ENCODE measurements at regions not wholly inside any gene's neighbourhood (a gene's known extent, or its start where the extent isn't known, plus 50 kb on each side); places are given as distances from the start of the nearest gene placed in this dataset.

- TF ChIP-seq, protein P1, sequence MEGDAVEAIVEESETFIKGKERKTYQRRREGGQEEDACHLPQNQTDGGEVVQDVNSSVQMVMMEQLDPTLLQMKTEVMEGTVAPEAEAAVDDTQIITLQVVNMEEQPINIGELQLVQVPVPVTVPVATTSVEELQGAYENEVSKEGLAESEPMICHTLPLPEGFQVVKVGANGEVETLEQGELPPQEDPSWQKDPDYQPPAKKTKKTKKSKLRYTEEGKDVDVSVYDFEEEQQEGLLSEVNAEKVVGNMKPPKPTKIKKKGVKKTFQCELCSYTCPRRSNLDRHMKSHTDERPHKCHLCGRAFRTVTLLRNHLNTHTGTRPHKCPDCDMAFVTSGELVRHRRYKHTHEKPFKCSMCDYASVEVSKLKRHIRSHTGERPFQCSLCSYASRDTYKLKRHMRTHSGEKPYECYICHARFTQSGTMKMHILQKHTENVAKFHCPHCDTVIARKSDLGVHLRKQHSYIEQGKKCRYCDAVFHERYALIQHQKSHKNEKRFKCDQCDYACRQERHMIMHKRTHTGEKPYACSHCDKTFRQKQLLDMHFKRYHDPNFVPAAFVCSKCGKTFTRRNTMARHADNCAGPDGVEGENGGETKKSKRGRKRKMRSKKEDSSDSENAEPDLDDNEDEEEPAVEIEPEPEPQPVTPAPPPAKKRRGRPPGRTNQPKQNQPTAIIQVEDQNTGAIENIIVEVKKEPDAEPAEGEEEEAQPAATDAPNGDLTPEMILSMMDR (IDR thresholded peaks at IDR 0.05), result no peak
- no peak for TF ChIP-seq ZFX (IDR thresholded peaks at IDR 0.05; ENCODE audit: borderline replicate concordance)
Observed at GRCh38 chr11:39569789-39570188, 1889.7 kb downstream of the LRRC4C start.

Data from 22Rv1 (cell line).